ENCODE measurements at regions not wholly inside any gene's neighbourhood (a gene's known extent, or its start where the extent isn't known, plus 50 kb on each side); places are given as distances from the start of the nearest gene placed in this dataset.

GRCh38 chr4:11773798-11774197 is 345.1 kb upstream of the HS3ST1 start:
- TF ChIP-seq POLR2A (IDR thresholded peaks at IDR 0.05), result no peak
- TF ChIP-seq CTCF (IDR thresholded peaks at IDR 0.05), result no peak
- no peak for TF ChIP-seq EP300 (IDR thresholded peaks at IDR 0.05; ENCODE audit: low read depth)

All from transverse colon (tissue), 3 donors.